ENCODE measurements at regions not wholly inside any gene's neighbourhood (a gene's known extent, or its start where the extent isn't known, plus 50 kb on each side); places are given as distances from the start of the nearest gene placed in this dataset.

- ATAC-seq = no peak
- no peak for DNase-seq
- intact Hi-C loops (cut with micrococcal nuclease) = no loop called here
Observed at GRCh38 chr2:239639421-239640185, 238.8 kb upstream of the HDAC4 start.

- DNase-seq = no peak
- no peak for ATAC-seq
- intact Hi-C loops (cut with micrococcal nuclease) = no loop called here
Observed at GRCh38 chr2:239638376-239638775, 237.6 kb upstream of the HDAC4 start.

GRCh38 chr2:239636808-239637207 is 236.0 kb upstream of the HDAC4 start:
- DNase-seq (no peak), ATAC-seq (no peak)
- intact Hi-C loops (cut with micrococcal nuclease) = no loop called here

- ATAC-seq = no peak
- no peak for DNase-seq
- intact Hi-C loops (cut with micrococcal nuclease) = no loop called here
Observed at GRCh38 chr2:239634769-239635168, 233.9 kb upstream of the HDAC4 start.

GRCh38 chr2:239630618-239631286 is 229.9 kb upstream of the HDAC4 start:
- no peak for DNase-seq
- intact Hi-C loops (cut with micrococcal nuclease) = no loop called here

GRCh38 chr2:239629926-239630617 is 229.3 kb upstream of the HDAC4 start:
- DNase-seq (no peak), ATAC-seq (no peak)
- intact Hi-C loops (cut with micrococcal nuclease) = no loop called here

More at GRCh38 chr2:239630618-239631286, 229.9 kb upstream of the HDAC4 start:
- ATAC-seq = peak; percentile 46

- ATAC-seq (no peak), DNase-seq (no peak)
Observed at GRCh38 chr2:239626961-239627592, 226.3 kb upstream of the HDAC4 start.

GRCh38 chr2:239625971-239626734 is 225.3 kb upstream of the HDAC4 start:
- ATAC-seq = no peak

More at GRCh38 chr2:239626961-239627592, 226.3 kb upstream of the HDAC4 start:
- intact Hi-C loops (cut with micrococcal nuclease) = no loop called here

GRCh38 chr2:239625156-239625845 is 224.5 kb upstream of the HDAC4 start:
- intact Hi-C loops (cut with micrococcal nuclease) = no loop called here

More at GRCh38 chr2:239625971-239626734, 225.3 kb upstream of the HDAC4 start:
- intact Hi-C loops (cut with micrococcal nuclease) = no loop called here
- no peak for DNase-seq

GRCh38 chr2:239621611-239622010 is 220.8 kb upstream of the HDAC4 start:
- ATAC-seq = no peak
- intact Hi-C loops (cut with micrococcal nuclease) = no loop called here
- DNase-seq = no peak

More at GRCh38 chr2:239625156-239625845, 224.5 kb upstream of the HDAC4 start:
- ATAC-seq (no peak), DNase-seq (no peak)

GRCh38 chr2:239619369-239619768 is 218.5 kb upstream of the HDAC4 start:
- ATAC-seq (no peak), DNase-seq (no peak)
- intact Hi-C loops (cut with micrococcal nuclease) = no loop called here

GRCh38 chr2:239616729-239617128 is 215.9 kb upstream of the HDAC4 start:
- ATAC-seq (no peak), DNase-seq (no peak)
- intact Hi-C loops (cut with micrococcal nuclease) = no loop called here

- ATAC-seq (no peak), DNase-seq (no peak)
- intact Hi-C loops (cut with micrococcal nuclease) = no loop called here
Observed at GRCh38 chr2:239612133-239612532, 211.3 kb upstream of the HDAC4 start.

GRCh38 chr2:239611222-239611795 is 210.5 kb upstream of the HDAC4 start:
- DNase-seq = no peak
- no peak for ATAC-seq
- intact Hi-C loops (cut with micrococcal nuclease) = no loop called here

- no peak for DNase-seq
- intact Hi-C loops (cut with micrococcal nuclease) = no loop called here
- no peak for ATAC-seq
Observed at GRCh38 chr2:239610457-239611221, 209.8 kb upstream of the HDAC4 start.

- ATAC-seq (no peak), DNase-seq (no peak)
- intact Hi-C loops (cut with micrococcal nuclease) = no loop called here
Observed at GRCh38 chr2:239609607-239610310, 208.9 kb upstream of the HDAC4 start.

GRCh38 chr2:239609162-239609561 is 208.3 kb upstream of the HDAC4 start:
- no peak for ATAC-seq
- intact Hi-C loops (cut with micrococcal nuclease) = no loop called here
- DNase-seq = no peak

Data from left ventricle myocardium superior (tissue), 1 donor.